NCI-H2107 treated with DMSO at 0.1 percent for 48 hours (cell line): ENCODE measurements at regions not wholly inside any gene's neighbourhood (a gene's known extent, or its start where the extent isn't known, plus 50 kb on each side); places are given as distances from the start of the nearest gene placed in this dataset.
"Not testable (repeated sequence)": the region's sequence is repeated elsewhere in the genome, so short reads cannot be mapped to it uniquely, and the experiment has no call there.

ENCODE experiments used
- DNase-seq: peaks from one replicate; lab custom pipeline; 2025; ENCODE audit not compliant: unreplicated experiment; lab: John Stamatoyannopoulos, UW

GRCh38 chr10:117782276-117782675 is 239.7 kb downstream of the EMX2 start:
- no peak for DNase-seq

GRCh38 chr10:117783698-117784395 is 241.3 kb downstream of the EMX2 start:
- DNase-seq, result no peak

- DNase-seq, result no peak
Measured at GRCh38 chr10:117784776-117785175, 242.2 kb downstream of the EMX2 start.

GRCh38 chr10:117788911-117789310 is 246.4 kb downstream of the EMX2 start:
- DNase-seq, result no peak

GRCh38 chr10:117790179-117790578 is 247.6 kb downstream of the EMX2 start:
- no peak for DNase-seq

GRCh38 chr10:117790621-117791020 is 248.1 kb downstream of the EMX2 start:
- no peak for DNase-seq

GRCh38 chr10:117792214-117792613 is 249.7 kb downstream of the EMX2 start:
- no peak for DNase-seq

GRCh38 chr10:117796130-117796745 is 250.5 kb downstream of the RAB11FIP2 start:
- no peak for DNase-seq

GRCh38 chr10:117797296-117797695 is 249.4 kb downstream of the RAB11FIP2 start:
- DNase-seq, result no peak

- no peak for DNase-seq
Measured at GRCh38 chr10:117801691-117802090, 245.1 kb downstream of the RAB11FIP2 start.

GRCh38 chr10:117804470-117805011 is 242.2 kb downstream of the RAB11FIP2 start:
- no peak for DNase-seq

- DNase-seq, result no peak
Measured at GRCh38 chr10:117805139-117805538, 241.6 kb downstream of the RAB11FIP2 start.

GRCh38 chr10:117807441-117807840 is 239.3 kb downstream of the RAB11FIP2 start:
- no peak for DNase-seq

- not testable (repeated sequence) for DNase-seq
Measured at GRCh38 chr10:117815816-117816215, 230.9 kb downstream of the RAB11FIP2 start.

GRCh38 chr10:117817116-117817515 is 229.6 kb downstream of the RAB11FIP2 start:
- no peak for DNase-seq

- no peak for DNase-seq
Measured at GRCh38 chr10:117818721-117819120, 228.0 kb downstream of the RAB11FIP2 start.

- DNase-seq, result no peak
Measured at GRCh38 chr10:117819304-117819703, 227.4 kb downstream of the RAB11FIP2 start.

- no peak for DNase-seq
Measured at GRCh38 chr10:117823980-117824379, 222.8 kb downstream of the RAB11FIP2 start.

GRCh38 chr10:117830205-117830604 is 216.5 kb downstream of the RAB11FIP2 start:
- DNase-seq, result no peak

GRCh38 chr10:117830787-117831212 is 215.9 kb downstream of the RAB11FIP2 start:
- no peak for DNase-seq

- not testable (repeated sequence) for DNase-seq
Measured at GRCh38 chr10:117838500-117839498, 207.9 kb downstream of the RAB11FIP2 start.
